ENCODE measurements at regions not wholly inside any gene's neighbourhood (a gene's known extent, or its start where the extent isn't known, plus 50 kb on each side); places are given as distances from the start of the nearest gene placed in this dataset.

DNA sequence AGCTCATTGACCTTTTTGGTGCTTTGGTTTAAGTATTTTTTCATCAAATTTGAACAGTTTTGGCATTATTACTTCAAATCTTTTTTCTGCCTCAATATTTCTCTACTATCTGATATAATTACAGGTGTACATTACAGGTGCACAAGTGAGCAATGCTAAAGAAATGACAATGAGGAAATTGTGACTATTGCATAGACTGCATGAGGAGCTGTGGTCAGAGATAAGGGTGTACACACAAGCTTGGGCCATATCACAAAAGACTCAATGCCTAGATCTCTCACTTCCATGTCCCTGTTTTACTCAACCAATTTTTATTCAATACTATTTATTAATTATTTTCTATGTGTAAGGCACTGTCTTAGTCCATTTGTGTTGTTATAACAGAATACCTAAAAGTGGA lies 251.0 kb upstream of the UBASH3B start:
- no peak for TF ChIP-seq TAF1 (conservative IDR thresholded peaks at IDR 0.05)
- TF ChIP-seq, protein P1, sequence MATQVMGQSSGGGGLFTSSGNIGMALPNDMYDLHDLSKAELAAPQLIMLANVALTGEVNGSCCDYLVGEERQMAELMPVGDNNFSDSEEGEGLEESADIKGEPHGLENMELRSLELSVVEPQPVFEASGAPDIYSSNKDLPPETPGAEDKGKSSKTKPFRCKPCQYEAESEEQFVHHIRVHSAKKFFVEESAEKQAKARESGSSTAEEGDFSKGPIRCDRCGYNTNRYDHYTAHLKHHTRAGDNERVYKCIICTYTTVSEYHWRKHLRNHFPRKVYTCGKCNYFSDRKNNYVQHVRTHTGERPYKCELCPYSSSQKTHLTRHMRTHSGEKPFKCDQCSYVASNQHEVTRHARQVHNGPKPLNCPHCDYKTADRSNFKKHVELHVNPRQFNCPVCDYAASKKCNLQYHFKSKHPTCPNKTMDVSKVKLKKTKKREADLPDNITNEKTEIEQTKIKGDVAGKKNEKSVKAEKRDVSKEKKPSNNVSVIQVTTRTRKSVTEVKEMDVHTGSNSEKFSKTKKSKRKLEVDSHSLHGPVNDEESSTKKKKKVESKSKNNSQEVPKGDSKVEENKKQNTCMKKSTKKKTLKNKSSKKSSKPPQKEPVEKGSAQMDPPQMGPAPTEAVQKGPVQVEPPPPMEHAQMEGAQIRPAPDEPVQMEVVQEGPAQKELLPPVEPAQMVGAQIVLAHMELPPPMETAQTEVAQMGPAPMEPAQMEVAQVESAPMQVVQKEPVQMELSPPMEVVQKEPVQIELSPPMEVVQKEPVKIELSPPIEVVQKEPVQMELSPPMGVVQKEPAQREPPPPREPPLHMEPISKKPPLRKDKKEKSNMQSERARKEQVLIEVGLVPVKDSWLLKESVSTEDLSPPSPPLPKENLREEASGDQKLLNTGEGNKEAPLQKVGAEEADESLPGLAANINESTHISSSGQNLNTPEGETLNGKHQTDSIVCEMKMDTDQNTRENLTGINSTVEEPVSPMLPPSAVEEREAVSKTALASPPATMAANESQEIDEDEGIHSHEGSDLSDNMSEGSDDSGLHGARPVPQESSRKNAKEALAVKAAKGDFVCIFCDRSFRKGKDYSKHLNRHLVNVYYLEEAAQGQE (IDR thresholded peaks at IDR 0.05) = no peak
